Activated naive CD4-positive, alpha-beta T cell (primary cell): ENCODE measurements at regions not wholly inside any gene's neighbourhood (a gene's known extent, or its start where the extent isn't known, plus 50 kb on each side); places are given as distances from the start of the nearest gene placed in this dataset.
"Not testable (repeated sequence)": the region's sequence is repeated elsewhere in the genome, so short reads cannot be mapped to it uniquely, and the experiment has no call there.

Source experiments
- DNase-seq, 4 experiments: peaks; one replicate each; lab custom pipeline; 2025; lab: John Stamatoyannopoulos, UW

DNA sequence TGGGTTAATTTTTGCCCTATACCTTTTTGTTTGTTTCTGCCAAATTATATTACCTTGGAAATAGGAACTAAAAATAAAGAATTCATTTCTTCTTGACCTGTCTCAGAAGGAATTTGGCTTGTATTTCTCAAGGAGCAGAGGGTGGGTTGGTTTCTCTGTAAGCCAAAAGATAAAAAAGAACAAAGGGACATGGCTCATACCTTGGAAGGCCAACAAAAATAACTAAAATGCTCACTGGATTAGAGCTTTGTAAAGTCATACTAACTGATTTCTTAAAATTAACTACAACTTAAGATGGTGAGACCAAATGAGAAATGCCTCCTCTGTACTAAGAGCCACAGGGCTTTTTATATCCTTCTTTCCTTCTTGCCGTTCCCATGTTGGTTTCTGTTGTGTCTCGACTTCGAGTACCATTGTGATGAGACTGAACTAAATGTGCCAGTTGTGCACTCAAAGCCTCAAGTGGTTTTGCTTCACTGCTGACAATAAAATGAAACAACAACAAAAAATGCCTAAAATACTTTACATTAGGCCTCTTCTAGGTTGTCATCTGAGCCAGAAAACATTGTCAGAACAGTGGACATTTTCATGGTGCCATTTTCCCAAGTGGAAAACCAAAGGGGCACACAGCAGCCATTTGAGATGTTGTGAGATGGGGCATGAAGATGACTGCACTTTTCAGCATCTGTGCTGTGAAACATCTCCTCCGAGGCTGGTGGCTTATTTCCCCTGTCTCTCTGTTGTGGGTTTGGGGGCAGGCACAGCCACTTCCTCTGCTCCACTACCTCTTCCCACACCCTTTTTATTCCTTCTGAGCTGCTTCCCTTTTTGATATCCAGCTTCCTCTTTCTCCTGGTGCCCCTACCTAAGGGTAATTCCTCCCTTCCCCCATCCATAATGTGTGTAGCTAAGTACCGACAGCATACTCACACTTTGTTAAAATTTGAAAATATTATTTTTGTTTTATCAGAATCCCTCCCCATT is 51.8 kb upstream of the AGR3 start:
- DNase-seq, result no peak

DNA sequence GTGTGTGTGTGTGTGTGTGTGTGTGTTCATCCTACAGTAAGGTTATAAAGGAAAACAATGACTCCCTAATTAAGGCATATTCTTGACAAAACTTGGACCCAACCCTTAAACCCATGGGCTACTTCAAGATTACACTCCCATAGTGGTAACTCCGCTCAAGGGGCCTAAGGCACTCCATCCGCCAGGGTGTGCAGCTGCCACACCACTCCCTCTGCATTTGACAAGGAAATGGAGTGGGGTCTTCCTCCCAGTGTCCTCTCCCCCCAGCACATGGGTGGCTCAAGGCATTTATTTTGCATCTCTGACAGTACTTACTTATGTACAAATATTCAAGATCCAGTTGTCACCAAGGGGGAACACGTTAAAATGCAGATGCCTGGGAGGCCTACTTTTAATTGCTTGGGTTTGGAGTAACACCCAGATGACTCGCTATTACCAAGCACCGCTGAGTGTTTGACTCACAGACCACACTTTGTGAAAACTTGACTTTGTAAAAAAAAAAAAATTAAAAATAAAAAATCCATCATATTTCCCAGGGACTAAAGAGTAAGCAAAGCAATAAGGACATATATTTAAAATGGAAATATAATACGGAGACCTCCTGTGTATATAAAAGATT is 53.0 kb upstream of the AGR3 start:
- DNase-seq, result no peak

DNA sequence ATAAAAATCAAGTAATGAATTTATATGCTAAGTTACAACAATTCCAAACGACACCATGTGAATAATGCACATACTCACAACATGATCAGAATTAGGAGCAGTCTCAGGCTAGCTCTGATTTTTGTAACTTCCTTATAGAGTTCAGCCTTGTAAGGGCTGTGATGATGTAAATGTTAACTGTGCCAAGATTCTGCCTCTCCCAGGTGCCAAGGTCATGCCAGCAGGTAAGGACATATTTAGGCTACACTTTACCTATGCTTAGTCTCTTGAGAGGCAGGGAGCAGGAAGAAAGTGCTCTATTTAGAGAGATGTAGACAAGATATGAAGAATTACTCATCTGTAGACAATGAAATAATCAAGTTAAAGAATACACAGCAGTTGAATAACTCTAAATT is 53.6 kb upstream of the AGR3 start:
- no peak for DNase-seq

DNA sequence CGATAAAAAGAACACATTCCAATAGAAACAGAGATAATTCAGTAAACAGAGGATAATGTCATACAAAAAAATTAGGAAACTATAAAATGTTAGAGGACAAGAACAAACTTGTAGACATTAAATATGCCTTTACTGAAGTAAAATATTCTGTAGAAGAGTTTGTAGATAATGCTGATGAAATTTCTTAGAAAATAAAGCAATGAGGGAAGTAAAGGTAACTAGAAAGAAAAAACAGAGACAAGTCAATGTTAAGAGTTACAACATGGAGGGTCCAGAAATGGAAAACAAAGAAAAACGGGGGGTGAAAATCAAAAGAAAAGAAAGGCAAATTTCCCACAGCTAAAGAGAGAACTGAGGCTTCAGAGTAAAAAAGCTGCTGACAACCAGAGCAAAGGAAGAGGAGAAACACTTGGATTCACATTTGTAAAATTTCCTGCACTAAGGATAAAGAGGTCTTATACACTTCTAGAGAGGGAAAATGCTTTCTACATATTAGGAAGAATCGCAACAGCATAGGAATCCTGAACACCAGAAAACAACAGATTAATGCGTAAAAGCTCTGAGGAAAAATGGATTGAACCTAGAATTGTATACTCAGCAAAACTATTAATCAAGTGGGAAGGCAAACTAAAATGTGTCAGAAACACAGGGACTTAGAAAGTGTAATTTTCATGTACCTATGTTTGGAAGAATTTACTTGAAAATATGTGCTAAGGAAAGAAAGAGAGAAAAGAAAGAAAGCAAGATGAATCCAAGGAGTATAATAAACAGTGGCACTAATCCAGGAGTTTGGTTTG is 55.0 kb upstream of the AGR3 start:
- no peak for DNase-seq

DNA sequence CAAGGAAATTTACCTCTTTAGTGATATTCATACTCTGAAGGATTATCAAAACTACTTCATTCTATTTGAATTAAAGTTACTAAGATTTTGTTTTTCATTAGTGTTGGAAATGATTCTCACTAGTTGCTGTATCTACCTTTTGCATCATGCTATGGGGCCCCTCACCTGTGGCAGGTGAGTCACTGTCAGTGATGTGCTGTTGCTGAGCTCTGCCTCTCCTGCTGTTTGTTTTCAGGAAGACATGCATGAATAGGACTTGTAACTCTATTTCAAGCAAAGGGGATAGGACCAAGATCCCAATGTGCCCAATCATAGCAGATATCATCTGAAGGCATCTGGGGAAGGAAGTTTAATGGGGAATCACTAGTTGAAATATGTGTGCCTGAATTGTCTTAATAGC is 57.4 kb upstream of the AGR3 start:
- no peak for DNase-seq

DNA sequence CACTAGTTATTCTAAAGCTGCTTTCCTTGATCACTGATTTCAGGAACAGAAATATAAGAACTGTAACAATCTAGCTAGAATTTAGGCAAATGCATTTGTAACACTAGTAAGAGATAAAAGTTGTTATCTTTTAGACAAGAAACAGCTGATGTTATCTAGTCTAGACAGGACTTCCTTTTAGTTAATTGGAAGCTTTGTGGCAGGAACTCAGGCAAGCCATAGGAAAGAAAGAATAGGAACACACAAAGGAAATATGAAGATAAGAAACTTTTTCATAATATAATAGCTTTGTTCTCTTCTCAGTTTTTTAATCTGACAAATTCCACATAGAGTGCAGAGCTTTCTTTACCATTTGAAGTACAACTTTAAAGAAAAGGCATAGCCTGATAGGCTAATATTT is 59.0 kb upstream of the AGR3 start:
- DNase-seq, result no peak

DNA sequence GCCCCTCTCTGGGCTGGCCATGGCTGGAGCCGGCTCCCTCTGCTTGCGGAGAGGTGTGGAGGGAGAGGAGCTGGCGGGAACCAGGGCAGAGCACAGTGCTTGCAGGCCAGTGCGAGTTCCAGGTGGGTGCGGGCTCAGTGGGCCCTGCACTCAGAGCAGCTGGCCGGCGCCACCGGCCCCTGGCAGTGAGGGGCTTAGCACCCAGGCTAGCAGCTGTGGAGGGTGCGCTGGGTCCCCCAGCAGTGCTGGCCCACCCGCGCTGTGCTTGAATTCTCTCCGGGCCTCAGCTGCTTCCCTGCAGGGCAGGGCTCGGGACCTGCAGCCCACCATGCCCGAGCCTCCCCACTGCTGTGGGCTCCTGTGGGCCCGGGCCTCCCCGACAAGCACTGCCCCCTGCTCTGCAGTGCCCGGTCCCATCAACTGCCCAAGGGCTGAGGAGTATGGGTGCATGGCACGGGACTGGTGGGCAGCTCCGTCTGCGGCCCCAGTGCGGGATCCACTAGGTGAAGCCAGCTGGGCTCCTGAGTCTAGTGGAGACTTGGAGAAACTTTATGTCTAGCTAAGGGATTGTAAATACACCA is 61.2 kb upstream of the AGR3 start:
- DNase-seq, result no peak

DNA sequence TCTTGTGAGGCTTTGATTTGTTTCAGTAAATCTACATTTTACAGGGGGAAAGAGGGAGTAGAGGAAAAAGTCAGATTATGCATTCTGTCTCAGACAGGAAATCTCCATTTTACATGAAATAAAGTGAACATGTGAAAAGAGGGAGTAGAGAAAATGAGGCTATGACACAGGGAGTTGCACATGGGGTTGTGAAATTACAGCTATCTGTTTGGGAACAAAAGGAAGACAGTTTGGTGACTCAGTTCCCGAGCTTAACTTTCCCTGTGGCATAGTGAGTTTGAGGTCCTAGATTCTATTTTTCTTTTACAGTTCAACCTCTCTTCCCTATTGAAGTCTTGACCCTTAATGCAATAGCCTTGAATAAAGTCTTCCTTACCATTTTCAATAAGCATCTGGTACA is 63.2 kb upstream of the AGR3 start:
- no peak for DNase-seq

DNA sequence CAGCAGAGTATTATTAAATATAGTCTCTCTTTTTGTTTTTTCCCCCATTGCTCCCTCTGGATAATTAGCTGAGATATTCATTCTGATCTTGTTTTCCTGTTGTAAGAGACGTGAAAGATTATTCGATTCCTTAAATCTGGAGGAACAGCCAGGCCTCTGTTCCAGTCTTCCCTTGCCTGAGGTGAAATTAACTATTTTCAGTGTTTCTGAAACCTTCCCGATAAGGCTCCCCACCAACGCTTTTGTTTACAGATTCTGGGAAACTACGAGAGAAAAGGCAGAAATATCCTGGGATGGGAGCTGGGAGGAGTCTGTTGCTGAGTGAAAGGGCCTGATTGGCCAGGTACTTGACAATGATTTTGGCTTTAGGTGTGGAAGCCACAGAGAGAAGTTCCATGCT is 63.6 kb upstream of the AGR3 start:
- no peak for DNase-seq

DNA sequence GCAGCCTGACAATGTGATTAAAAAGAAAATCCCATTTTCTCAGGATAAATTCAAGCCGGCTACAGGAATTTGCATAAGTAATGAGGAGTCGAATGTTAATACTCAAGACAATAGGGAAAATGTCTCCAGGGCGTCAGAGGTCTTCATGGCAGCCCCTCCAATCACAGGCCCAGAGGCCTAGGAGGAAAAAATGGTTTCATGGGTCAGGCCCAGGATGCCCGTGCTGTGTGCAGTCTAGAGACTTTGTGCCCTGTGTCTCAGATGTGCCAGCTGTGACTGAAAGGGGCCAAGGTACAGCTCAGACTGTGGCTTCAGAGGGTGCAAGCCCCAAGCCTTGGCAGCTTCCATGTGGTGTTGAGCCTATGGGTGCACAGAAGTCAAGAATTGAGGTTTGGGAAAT is 66.3 kb upstream of the AGR3 start:
- DNase-seq, result not testable (repeated sequence)

DNA sequence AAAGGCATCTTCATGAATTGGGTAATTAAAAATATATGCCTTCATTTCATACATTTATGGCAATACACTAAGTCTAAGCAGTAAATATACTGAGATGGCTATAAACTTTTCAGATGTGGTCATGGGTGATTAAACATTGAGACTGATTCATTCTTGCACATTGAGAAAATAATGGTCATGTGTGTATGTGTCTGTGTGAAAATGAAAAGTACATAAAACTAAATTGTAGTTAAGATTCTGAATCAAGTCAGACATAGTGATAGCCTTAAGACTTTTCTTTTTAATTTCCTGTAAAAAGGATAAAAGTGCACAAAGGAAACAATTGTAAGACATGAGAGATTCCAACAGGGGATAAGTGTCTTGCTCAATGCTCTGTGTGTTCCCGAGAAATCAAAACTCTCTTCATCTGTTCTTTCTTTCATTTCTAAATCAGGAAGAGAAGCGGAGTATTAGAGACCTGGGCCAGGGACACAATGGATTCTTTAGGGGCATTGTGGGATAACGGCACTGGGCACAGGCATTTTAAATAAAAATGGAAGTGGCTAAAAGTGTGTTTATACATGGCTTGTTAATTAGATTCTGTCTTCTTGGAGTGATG is 69.8 kb upstream of the AGR3 start:
- DNase-seq, result no peak

DNA sequence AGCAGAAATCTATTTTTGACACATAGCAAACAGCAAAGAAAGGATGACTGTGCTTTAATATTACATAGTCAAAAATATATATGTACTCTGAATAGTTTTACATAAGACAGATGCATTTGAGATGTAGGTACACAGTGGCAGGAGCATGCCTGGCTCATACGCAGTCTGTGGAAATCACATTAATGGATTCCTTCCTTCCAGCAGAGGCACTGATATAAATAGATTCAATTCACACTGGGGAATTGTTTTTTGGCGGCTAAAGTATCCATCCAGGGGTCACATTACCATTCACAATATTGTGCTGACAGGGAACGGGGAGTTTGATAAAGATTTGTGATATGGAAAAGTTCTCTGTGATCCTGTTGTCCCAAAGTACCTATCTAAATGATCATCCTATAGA is 72.5 kb upstream of the AGR3 start:
- DNase-seq, result no peak

DNA sequence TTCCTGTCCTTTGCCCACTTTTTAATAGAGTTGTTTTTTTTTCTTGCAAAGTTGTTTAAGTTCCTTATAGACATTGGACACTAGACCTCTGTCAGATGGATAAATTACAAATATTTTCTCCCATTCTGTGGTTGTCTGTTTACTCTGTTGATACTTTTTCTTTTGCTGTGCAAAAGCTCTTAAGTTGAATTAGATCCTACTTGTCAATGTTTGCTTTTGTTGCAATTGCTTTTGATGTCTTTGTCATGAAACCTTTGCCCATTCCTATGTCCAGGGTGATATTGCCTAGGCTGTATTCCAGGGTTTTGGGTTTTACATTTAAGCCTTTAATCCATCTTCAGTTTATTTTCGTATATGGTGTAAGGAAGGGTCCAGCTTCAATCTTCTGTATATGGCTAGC is 76.9 kb upstream of the AGR3 start:
- no peak for DNase-seq

DNA sequence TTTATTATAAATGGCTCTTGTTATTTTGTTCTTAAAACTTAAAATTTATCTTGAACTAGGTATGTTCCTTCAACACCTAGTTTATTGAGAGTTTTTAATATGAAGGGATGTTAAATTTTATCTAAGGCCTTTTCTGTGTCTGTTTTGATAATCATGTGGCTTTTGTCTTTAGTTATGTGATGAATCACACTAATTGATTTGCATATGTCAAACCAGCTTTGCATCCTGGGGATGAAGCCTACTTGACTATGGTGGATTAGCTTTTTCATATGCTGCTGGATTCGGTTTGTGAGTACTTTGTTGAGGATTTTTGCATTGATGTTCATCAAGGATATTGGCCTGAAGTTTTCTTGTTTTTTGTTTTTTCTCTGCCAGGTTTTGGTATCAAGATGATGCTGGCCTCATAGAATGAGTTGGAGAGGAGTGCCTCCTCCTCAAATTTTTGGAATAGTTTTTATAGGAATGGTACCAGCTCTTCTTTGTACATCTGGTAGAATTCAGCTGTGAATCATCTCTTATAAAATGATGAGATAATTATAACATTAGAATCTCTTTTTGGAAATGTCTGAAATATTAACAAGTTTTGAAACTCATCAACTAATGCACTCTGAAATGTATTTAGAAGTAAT is 78.7 kb upstream of the AGR3 start:
- DNase-seq, result no peak

DNA sequence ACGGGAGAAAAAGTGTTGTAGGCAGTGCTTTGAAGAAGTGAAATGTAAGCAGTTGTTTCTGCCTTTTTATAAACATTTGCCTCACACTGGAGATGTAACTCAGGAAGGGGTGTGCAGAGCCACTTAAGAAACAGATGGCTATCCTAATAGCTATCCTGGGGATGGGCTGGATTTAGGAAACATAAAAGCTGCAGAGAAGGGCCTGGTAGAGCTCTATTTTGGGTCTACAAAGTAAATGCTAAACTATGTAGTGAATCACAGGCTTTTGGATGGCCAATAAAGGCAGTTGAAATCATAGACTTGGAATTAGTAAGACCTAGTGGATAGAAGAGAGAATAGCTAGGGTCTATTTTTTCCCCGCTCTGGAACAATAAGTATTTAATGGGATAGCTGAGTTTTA is 79.9 kb upstream of the AGR3 start:
- DNase-seq, result no peak

DNA sequence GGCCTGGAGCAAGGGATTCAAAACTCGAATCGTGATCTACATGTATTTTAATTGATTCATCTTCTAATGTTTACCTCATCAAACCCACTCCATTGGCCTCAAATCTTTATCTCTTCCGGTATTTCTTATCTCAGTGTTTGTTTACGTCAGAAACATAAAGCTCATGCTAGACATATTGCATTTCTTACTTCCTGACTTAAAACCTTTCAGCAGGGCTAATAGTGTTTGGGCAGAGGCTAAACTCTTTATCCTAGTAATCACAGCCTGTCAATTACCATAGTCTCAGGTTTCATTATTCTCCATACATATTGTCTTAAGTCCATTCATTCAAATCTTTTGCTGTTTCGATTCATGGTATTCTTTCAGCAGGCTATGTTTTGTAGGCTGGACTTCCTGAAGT is 81.3 kb upstream of the AGR3 start:
- DNase-seq, result no peak

DNA sequence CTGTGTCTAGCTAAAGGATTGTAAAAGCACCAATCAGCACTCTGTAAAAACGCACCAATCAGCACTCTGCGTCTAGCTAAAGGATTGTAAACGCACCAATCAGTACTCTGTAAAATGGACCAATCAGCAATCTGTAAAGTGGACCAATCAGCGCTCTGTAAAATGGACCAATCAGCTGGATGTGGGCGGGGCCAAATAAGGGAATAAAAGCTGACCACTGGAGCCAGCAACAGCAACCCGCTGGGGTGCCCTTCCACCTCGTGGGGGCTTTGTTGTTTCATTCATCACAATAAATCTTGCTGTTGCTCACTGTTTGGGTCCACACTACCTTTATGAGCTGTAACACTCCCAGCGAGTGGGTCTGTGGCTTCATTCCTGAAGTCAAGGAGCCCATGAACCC is 83.9 kb upstream of the AGR3 start:
- not testable (repeated sequence) for DNase-seq

DNA sequence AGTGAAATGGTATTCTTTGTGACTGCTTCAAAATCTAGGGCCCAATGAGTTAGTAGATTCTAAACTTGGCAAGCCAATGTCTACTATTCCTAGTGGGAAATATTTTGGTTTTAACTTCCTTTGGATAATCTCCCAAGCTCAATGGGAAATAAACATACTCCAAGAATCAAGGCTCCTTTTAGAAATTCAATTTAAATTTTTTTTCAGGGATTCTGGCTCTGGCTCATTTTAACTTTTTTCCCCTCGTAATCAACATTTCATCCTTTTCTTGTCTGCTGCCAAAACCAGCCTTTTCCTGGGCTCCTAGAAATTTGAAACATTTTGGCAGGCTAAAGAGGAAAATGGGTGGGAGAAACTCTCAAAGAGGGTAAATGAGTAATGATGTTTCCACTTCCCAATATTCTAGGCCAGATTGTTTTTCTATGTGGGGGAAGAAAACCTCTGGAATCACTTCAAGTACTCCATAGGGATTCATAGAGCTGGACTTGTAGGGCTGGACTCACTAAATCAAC is 85.6 kb upstream of the AGR3 start:
- no peak for DNase-seq

DNA sequence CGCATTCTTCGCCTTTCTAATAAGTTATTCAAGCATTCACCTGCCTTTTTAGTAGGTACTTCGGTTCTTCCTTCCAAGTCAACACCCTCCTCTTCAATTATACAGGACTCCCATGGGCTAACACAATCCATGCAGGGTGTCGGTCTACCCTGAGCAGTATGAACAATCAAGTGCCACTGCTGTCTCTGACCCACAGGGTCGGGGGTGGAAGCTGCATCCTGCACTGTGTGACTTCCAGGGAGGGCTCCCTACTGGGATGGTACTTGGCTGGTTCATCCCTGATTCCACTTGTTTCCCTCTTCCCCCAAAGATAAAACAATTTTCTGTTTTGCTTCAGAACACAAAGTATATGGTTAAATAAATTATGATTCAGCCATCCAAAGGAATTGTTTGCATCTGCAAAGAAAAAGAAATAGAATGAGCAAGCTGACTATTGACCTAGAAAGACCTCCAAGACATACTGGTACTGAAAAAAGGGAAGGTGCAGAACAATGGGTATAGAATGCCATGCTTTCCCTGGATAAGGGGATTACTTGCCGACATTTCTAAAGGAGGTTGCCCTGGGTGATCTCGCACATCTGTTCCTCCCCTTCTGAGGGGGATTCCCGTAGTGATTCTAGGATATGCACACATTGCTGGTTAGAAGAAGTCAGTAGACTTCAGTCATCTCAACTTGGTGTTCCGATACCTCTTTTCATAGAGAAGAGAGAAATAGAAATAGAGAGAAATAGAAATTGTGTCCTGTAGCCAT is 89.1 kb upstream of the AGR3 start:
- DNase-seq, result no peak

DNA sequence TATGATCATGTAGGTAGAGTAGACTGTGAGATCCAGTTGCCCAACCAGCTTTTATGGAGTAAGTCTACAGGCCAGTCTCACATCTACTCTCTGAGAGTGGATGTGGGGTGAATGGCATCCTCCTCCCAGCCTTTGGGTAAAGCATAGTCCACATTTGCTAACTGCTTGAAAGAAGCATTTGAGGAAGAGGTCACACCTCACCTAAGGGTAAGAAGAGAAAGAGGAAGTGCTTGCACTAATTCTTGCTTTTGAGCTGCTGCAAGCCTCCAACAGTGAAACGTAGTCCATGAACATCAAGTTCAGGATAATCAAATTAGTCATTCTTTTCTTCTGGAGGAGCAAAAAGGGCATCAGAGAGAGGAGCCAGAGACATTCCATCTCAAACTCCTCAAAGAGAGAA is 93.9 kb upstream of the AGR3 start:
- DNase-seq, result no peak
